NCI-H2227 (cell line): ENCODE measurements at regions not wholly inside any gene's neighbourhood (a gene's known extent, or its start where the extent isn't known, plus 50 kb on each side); places are given as distances from the start of the nearest gene placed in this dataset.
"Not testable (repeated sequence)": the region's sequence is repeated elsewhere in the genome, so short reads cannot be mapped to it uniquely, and the experiment has no call there.

ENCODE experiments used
- DNase-seq: peaks from one replicate; lab custom pipeline; 2025; ENCODE audit not compliant: unreplicated experiment; lab: John Stamatoyannopoulos, UW

- no peak for DNase-seq
Measured at GRCh38 chr6:113181164-113181563, 676.0 kb upstream of the MARCKS start.

DNA sequence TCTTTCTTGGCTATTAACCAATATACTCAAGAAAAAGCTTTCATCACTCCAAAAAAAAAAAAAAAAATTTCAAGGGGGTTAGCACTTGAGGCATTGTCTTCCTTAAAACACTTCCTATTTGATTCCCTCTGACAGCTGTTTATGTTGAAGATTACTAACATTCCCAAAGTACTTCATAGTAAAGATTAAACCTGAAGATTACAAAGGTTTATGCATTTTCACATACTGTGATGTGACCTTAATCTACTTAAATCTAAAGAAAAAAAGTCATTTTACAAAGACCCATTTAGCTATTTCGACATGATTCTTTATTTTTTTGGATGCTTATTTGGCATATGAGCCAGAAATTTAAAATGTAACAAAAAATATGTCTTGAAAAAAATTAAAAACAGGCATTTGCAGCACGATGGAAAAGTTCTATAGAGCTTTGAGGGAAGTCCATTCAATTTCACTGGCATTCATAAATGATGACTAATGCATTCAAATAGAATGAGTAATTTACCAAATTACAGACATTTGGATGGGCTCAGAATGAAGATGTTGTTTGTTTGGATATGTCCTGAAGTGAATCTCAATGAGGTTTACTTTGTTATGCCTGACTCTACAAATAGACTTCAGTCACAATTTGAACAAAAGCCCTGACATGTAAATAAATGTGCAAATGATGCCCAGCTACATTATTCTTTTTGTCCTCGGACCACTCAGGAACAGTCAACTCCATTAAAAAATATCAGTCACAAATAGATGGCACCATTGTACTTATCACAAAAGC, 674.6 kb upstream of the MARCKS start:
- DNase-seq = no peak

GRCh38 chr6:113184291-113184690, 672.9 kb upstream of the MARCKS start:
- DNase-seq = no peak

GRCh38 chr6:113184736-113185135, 672.4 kb upstream of the MARCKS start:
- DNase-seq = no peak

- no peak for DNase-seq
Measured at GRCh38 chr6:113185299-113185698, 671.8 kb upstream of the MARCKS start.

GRCh38 chr6:113187661-113188060, 669.5 kb upstream of the MARCKS start:
- no peak for DNase-seq

GRCh38 chr6:113188962-113189361, 668.2 kb upstream of the MARCKS start:
- DNase-seq = no peak

DNA sequence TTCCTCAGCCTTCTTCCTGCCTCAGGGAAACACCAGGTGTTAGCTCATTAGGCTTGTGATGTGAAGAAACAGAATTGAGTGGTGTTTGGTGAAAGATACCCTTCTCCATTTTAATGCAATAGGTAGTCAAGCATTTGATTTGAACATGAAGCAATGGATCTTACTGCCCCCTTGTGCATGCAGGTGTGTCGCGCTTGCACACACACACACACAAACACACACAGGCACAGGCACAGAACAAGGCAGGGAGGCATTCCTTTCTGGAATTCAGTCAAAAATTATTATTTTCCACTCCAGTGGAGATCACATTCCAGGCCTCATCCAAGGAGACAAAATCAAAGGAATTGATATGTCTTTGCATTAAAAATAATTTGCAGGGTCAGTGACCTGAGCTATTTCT, 667.0 kb upstream of the MARCKS start:
- DNase-seq = no peak

GRCh38 chr6:113194090-113194489, 663.1 kb upstream of the MARCKS start:
- no peak for DNase-seq

DNA sequence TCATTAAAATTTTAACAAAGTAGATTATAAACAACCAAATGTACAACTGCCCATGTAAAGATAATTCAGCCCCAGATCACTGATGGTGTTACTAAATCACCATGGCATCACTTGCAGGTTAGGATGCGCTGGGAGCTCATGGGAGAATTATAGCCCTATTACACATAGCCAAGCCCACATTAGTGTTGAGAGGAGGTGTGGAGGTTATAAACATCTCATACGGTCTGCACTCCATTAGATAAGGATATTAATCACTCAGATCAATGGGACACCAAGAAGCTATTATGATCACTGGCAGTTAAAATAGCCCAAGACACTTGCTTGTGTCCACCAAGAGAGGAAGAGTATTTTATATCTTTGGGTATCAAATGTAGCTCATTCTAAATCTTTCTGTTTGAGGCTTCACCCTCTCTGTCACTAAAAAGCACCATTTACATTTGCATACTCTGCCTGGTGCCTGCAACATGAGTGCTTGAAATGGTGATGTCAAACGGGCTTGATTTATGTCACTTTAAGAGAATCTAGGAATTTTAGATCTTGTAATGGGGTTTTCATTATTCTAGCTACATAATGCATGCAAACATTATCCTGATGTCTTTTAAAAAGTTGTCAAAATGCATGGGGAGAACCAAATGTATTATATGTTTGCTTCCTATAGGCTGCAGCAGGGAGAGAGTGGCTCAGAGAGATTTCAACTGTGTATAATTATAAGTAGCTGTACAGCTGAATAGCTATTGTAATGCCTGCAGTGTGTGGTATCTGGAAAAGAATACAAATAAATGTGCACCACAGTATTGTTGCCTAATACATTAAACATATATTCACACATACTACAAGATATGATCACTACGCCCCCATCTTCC, 654.1 kb upstream of the MARCKS start:
- DNase-seq = peak; percentile 8

- no peak for DNase-seq
Measured at GRCh38 chr6:113203715-113204110, 653.4 kb upstream of the MARCKS start.

DNA sequence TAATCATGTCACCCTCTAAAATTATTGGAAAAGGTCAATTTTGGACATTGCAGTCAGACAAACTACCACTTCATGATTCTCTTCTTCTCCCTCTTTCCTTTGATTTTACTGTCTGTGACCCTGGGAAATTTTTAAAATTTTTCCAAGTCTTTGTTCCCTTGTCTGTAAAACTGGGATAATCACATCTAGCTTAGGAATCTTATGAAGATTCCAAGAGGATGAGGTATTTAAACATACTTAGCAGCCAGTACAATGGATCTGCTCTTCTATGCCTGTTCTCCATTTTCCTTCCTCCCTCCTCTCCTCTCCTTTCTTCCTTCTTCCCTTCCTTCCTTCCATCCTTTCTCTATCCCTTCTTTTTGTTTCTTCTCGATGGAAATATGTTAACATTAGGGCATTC, 651.6 kb upstream of the MARCKS start:
- no peak for DNase-seq

DNA sequence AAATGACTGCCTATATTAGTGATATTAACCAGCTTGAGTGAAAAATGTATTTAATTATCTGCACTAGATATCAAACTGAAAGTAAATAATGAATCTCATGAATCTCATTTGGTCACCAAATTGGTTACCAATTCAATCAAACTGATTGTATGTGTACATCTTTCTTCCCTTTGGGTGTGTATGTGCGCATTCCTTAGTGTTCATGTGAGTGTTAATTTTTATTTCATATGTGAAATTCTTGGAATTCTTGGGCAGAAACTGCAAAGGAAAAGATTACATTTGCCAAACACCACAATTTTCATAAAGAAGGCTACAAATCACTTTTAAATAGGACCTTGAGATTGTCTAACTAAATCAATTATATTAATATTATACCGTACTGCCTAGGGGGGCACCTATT, 648.4 kb upstream of the MARCKS start:
- no peak for DNase-seq

GRCh38 chr6:113209315-113209714, 647.8 kb upstream of the MARCKS start:
- no peak for DNase-seq

DNA sequence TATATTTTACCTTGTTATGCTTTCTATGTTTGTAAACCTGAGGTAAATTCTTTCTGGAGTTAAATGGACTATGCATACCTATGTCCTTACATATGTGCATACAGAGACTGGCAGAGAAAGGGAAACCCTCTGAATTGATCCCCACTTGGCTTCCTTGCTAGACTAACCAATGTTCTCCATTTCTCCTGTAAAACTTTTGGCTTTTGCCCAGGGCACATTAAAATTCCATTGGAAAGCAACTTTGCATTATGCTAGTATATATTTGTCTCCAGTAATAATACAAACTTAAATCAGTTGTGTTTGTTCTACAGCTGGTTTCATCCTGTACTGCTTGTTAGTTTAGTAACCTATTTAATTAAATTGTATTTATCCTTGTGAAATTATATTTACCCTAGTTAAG, 646.0 kb upstream of the MARCKS start:
- no peak for DNase-seq

DNA sequence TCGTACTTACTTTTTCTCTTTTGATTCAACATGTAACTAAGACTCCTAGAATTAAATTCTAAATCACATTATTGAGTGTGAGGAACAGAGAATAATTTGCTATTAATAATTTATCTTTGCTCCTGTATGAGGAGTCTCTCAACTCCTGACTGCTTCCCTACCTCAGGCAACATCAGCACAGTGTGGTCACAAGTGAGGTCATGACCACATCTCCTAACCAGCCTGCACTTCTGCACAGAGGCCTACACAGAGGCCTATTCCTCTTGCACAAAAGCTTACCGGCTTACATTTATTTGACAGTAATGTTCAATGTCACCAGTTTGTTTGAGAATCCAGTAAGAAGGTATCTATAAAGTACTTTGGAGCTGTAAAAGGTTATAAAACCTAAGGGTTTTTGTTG, 637.4 kb upstream of the MARCKS start:
- no peak for DNase-seq

- DNase-seq = no peak
Measured at GRCh38 chr6:113220832-113221231, 636.3 kb upstream of the MARCKS start.

DNA sequence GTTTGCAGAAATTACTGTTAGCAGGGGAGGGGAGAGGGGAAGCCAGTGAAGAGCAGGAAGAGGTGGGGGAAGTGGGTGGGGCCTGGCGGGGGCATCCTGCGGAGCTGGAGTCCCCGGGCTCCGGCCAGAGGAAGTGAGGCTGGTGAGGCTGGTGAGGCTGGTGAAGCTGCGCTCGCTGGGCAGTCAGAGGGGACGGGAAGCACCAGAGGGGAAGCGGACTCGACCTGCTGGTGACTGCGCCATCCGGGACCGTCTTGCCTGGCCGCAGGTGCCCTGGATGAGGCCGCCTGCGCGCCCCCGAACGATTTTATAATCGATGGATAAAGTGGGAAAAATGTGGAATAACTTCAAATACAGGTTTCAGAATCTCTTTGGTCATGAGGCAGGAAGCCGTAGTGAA, 635.3 kb upstream of the MARCKS start:
- DNase-seq = no peak

DNA sequence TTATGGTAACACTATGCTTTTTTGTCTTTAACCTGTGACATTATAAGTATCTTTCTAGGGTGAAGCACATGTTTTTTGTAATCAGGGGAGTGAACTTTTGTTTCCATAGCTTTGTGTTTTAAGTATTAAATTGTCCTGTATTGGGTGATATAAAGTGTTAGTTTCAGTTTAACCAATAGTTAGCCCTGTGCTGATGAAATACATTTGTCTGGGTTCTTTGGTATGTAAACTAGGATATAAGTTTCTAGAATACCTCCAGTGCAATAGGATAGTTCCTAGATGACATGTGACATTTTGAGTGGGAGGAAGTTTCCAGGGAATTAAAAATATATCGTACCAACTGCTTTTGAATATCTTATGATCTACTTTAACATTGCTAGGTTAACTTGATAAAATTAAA, 611.0 kb upstream of the MARCKS start:
- no peak for DNase-seq

DNA sequence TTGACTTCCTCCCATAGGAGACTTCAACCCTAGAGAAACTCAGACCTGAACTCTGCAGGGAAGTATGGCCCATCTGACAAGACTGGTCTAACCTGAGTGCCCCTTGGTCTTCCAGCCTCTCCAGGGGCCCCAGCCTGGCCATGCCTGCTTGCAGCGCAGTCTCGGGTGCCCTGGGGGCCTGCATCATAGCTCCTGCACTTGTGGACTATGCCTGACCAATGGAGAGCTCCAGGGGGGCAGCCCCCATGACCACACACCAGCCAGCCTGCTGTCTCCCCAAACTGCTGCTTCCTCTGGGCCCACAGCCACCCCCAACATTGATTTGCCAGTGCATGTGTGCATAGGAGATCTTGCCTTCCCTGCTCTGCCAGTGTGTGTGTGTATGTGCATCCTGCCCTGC, 608.6 kb upstream of the MARCKS start:
- DNase-seq = no peak

GRCh38 chr6:113254194-113254593, 603.0 kb upstream of the MARCKS start:
- DNase-seq = not testable (repeated sequence)

- DNase-seq = no peak
Measured at GRCh38 chr6:113258771-113259170, 598.4 kb upstream of the MARCKS start.
